HG03469 (cell line): ENCODE measurements at regions not wholly inside any gene's neighbourhood (a gene's known extent, or its start where the extent isn't known, plus 50 kb on each side); places are given as distances from the start of the nearest gene placed in this dataset.

Experiments used
- ATAC-seq: cut with Tn5 transposase; IDR thresholded peaks from one replicate; pipeline ENCODE4 v1.9.1; 2021; ENCODE audit warnings: mild to moderate bottlenecking, moderate library complexity, moderate number of reproducible peaks; ENCODE audit not compliant: unreplicated experiment

DNA sequence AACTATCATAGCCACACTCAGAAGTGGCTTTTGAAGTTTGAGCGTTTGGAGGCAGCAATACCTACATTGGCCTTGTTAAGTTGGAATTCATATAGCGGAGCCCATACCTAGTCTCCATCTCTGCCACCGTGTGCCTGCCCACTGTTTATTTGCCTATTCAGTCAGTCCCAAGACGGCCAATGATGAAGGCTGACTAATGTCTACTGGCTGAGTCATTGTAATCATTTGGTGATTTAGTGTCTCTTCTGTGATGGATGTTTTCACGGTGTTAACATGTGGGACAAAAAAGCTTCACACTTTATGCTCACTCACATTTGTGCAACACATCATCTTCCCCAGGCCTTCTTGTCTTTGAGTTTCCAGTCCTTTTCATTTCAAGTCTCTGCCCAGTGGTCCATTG lies 92.6 kb upstream of the PBX1 start:
- no peak for ATAC-seq

- no peak for ATAC-seq
Observed at GRCh38 chr1:164470996-164471395, 88.0 kb upstream of the PBX1 start.

- no peak for ATAC-seq
Observed at GRCh38 chr1:164472841-164473240, 86.1 kb upstream of the PBX1 start.

DNA sequence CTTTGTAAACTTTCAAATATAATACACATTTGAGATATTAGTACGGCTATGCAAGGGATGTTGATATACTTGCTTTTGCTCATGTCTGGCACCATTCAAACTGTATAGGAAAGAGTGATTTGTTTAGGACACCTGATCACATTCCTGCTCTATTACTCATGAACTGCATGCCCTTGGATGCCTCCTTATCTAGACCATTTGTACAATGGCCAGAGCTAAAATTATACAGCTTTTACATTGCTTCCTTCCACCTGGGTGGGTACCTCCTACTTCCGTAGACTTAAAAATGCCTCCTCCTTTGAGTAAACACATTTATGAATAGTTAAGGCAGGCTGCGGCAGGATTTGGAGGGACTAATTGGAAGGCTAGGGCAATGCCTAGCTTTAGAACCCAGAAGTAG lies 85.4 kb upstream of the PBX1 start:
- ATAC-seq = no peak

DNA sequence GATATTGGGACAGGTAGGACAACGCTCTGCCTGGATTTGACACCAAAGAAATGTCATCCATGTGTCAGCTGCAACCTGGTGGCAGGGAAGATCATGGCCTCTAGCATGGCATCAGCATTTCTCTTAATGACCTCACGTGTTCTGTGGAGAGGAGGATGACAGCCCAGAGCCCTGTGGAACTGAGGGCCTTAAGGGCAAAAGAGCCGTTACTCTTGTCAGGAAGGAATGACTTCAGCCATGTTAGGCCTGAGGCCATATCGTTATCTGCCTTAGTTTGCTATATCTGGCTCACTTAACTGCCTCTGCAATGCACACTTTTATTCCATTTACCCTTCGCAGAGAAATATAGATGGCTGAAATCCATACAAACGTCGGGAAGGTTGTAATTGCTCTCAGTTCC lies 83.2 kb upstream of the PBX1 start:
- no peak for ATAC-seq

DNA sequence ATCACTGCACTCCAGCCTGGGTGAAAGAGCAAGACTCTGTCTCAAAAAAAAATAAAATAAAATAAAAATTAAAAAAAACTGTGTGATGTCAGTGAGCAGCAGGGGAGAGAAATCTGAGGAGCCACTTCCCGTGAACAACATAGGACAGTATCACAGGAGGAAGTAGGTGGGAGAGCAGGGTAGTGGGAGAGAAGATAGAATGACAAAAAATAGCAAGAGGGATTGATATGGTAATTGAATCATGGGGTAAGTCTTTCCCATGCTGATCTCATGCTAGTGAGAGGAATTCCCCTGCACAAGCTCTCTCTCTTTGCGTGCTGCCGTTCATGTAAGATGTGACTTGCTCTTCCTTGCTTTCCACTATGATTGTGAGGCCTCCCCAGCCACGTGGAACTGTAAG lies 81.6 kb upstream of the PBX1 start:
- no peak for ATAC-seq

- ATAC-seq = no peak
Observed at GRCh38 chr1:164479242-164479641, 79.7 kb upstream of the PBX1 start.

- no peak for ATAC-seq
Observed at GRCh38 chr1:164480285-164480907, 78.6 kb upstream of the PBX1 start.

DNA sequence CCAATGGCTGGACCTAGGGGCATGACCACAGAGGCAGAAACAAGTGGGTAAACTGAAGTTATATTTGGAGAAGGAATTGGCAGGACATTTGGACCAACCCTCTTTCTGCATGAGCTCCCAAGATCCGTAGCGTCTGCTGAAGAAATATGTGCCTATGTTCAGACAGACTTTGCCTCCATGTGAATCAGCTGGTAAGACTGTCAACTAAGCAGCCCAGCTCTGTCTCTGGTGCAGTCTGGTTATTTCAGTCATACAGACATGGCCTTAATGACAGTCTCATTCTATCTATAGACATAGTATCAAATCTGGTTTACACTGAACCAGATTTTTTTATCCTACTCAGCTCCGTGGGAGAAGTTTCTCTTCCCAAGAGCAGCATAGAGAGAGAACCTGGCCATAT lies 63.1 kb upstream of the PBX1 start:
- ATAC-seq = no peak

DNA sequence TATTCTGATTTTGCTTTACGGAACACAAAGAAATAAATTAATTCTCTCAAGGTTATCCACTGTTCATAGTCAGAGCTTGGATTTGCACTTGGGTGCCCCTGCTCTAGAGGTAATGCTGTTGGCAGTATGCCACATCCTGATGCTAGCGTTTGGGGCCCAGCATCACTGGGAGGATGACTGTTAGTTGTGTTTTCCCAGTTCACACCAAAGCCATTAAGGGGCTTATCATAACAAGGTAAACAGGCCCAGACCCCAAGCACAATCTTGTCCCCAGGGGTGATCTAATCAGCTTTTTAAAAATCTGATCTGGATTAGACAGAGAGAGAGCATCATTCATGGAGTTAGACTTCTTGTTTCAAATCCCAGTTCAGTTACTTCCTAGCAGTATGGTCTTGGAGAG lies 60.2 kb upstream of the PBX1 start:
- ATAC-seq = no peak

DNA sequence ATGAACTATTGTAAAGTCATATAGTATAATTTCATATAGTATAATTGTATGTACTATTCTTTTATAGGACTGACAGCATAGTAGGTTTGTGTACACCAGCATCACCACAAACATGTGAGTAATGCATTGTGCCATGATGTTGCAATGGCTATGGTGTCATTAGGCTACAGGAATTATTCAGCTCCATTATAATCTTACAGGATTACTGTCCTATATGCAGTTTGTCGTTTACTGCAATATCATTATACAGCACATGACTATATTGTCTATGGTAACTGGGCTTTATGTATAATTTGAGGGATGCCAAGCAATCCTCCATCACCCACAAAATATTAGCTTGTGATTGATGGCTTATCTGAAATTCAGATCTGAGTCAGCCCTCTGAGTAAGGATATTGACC lies 54.2 kb upstream of the PBX1 start:
- no peak for ATAC-seq
